PC-3 (cell line): ENCODE measurements at regions not wholly inside any gene's neighbourhood (a gene's known extent, or its start where the extent isn't known, plus 50 kb on each side); places are given as distances from the start of the nearest gene placed in this dataset.

ENCODE experiments used
- CTCF ChIP-seq: fragments of 300-600 bp; sonication (generic); conservative IDR thresholded peaks from 2 replicates; pipeline ENCODE4 v1.5.1; 2017; ENCODE audit warnings: antibody characterized with exemption, low read depth, mild to moderate bottlenecking, low read length
- EZH2phosphoT487 ChIP-seq: fragments of 300-600 bp; sonication (generic); IDR thresholded peaks from 2 replicates; pipeline ENCODE4 v1.6.1; 2018; ENCODE audit warnings: mild to moderate bottlenecking, antibody characterized with exemption, low read length, borderline replicate concordance

DNA sequence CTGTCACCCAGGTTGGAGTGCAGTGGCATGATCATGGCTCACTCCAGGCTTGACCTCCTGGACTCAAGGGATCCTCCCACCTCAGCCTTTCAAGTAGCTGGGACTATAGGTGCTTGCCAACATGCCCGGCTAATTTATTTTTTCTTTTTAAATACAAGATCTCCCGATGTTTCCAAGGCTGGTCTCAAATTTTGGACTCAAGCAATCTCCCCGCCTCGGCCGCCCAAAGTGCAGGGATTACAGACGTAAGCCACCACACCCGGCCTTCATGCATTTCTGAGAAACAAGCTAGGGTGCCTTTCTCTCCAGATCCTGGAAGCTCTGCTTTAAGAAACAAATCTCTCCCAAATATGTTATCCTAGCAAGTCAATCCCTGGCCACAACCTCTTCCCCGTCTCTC, 234.1 kb downstream of the FBXO15 start:
- TF ChIP-seq CTCF (no peak), EZH2phosphoT487 (no peak)
